T-helper 17 cell (primary cell): ENCODE measurements at regions not wholly inside any gene's neighbourhood (a gene's known extent, or its start where the extent isn't known, plus 50 kb on each side); places are given as distances from the start of the nearest gene placed in this dataset.
"Not testable (repeated sequence)": the region's sequence is repeated elsewhere in the genome, so short reads cannot be mapped to it uniquely, and the experiment has no call there.

Source experiments
- ATAC-seq: fragments of 150-1000 bp; cut with Tn5 transposase; 2 replicates; pipeline ENCODE4 v1.10.0; 2021; ENCODE audit warnings: mild to moderate bottlenecking, moderate library complexity
- DNase-seq, 3 donors: peaks; one replicate each; pipeline versions ENCODE4 v3.0.0 to v3.0.0-alpha.2; 2020 to 2021
- H3K9me3 ChIP-seq: one replicate; pipeline ENCODE4 v1.7.0; 2013; ENCODE audit warnings: low read length, mild to moderate bottlenecking; ENCODE audit not compliant: control insufficient read depth, poor library complexity, severe bottlenecking
- H3K27ac Mint-ChIP-seq: one replicate; pipeline ENCODE4 v1.8.0; 2022; ENCODE audit warnings: mild to moderate bottlenecking, moderate library complexity, mixed read lengths
- H3K27me3 Mint-ChIP-seq: one replicate; pipeline ENCODE4 v1.8.0; 2022; ENCODE audit warnings: mixed read lengths
- H3K36me3 Mint-ChIP-seq: one replicate; pipeline ENCODE4 v1.8.0; 2022; ENCODE audit warnings: low read depth, mixed read lengths
- H3K4me1 Mint-ChIP-seq: one replicate; pipeline ENCODE4 v1.8.0; 2022; ENCODE audit warnings: mild to moderate bottlenecking, mixed read lengths
- H3K4me3 Mint-ChIP-seq: one replicate; pipeline ENCODE4 v1.8.0; 2022; ENCODE audit warnings: mild to moderate bottlenecking, moderate library complexity, mixed read lengths

DNA sequence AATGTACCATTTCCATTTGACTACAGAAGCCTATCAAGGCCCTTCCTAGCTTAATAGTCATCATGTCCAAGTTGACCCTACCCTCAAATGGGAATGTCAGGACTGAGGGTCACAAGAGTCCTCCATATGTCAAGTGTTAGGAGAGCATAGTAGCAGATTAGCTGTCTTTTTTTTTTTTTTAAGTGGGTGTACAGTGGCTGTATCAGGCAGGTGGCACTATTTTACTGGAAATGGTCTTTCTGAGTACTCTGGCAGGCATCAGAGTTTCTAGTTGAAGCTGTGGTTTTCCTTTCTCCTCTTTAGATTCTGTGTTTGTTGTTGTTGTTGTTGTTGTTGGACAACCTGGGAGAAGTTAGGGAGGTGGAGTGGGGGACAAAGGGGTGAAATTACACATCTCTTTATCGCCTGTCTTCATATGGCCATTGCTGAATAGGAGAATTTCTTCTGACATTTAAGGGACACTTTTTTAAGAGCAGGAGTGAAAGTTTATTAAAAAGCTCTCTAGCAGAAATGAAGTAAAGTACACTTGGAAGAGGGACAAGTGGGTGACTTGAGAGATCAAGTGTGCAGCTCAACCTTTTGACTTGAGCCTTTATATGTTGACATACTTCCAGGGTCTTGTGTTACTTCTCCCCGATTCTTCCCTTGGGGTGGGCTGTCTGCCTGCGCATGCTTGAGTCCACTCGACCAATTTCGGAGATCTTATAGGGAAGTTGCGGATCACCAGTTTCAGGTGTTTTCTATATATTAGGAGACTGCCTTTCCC lies 104.1 kb upstream of the FOXP2 start:
- no peaks in the 10 kb centered on the region for H3K36me3 Mint-ChIP-seq
- H3K27me3 Mint-ChIP-seq = peaks cover 4% of the 10 kb centered on the region
- no peak overlapping the region for H3K27ac Mint-ChIP-seq
- no peaks in the 10 kb centered on the region for H3K9me3 ChIP-seq
- ATAC-seq (no peak), DNase-seq (no peak)
- no peaks in the 10 kb centered on the region for H3K4me1 Mint-ChIP-seq
- no peak overlapping the region for H3K4me3 Mint-ChIP-seq

- Mint-ChIP-seq H3K27ac (no peak overlapping the region), H3K36me3 (no peaks in the 10 kb centered on the region), H3K27me3 (peaks cover 4% of the 10 kb centered on the region), H3K4me1 (no peaks in the 10 kb centered on the region), H3K4me3 (no peak overlapping the region)
- H3K9me3 ChIP-seq = no peaks in the 10 kb centered on the region
- no peak for ATAC-seq
- no peak for DNase-seq
These were observed 104.9 kb upstream of the FOXP2 start for GRCh38 chr7:114309729-114310128.

DNA sequence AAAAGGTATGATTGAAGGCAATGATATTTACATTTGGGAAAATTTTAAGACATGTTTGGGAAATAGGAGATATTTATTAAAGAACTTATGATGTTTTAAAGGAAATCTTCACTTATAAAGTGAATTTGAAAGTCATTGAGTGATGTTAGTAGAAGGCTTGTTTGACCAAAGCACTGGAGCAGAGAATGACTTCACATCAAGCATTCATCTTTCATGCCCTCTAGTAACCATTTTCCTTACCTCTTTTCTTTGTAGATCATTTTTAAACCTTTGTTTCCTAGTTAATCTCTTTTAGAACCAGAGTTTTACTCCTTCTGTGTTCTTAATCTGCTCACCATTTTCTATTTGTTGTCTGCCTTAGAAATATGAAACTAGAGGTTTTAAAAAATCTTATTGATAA lies 111.3 kb upstream of the FOXP2 start:
- H3K27ac Mint-ChIP-seq = no peak overlapping the region
- no peak overlapping the region for H3K4me3 Mint-ChIP-seq
- H3K36me3 Mint-ChIP-seq = no peaks in the 10 kb centered on the region
- no peaks in the 10 kb centered on the region for H3K4me1 Mint-ChIP-seq
- H3K27me3 Mint-ChIP-seq = no peaks in the 10 kb centered on the region
- no peaks in the 10 kb centered on the region for H3K9me3 ChIP-seq
- ATAC-seq (no peak), DNase-seq (no peak)

DNA sequence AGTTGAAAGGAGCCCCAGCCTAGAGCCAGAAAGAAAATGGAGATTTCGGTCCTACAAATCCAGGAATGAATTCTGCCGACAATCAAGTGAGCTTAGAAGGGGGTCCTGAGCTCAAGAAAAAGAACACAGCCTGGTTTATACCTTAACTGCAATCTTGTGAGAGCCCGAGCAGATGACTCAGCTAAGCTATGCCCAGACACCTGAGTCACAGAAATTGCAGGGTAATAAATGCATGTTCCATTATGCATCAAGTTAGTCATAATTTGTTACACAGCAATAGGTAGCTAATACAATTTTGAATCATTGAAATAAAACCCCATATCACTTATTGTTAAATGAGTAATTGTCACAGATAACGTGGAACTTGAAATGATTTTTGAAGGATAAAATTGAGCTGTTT lies 111.8 kb upstream of the FOXP2 start:
- H3K4me1 Mint-ChIP-seq = no peaks in the 10 kb centered on the region
- ATAC-seq = no peak
- no peaks in the 10 kb centered on the region for H3K27me3 Mint-ChIP-seq

DNA sequence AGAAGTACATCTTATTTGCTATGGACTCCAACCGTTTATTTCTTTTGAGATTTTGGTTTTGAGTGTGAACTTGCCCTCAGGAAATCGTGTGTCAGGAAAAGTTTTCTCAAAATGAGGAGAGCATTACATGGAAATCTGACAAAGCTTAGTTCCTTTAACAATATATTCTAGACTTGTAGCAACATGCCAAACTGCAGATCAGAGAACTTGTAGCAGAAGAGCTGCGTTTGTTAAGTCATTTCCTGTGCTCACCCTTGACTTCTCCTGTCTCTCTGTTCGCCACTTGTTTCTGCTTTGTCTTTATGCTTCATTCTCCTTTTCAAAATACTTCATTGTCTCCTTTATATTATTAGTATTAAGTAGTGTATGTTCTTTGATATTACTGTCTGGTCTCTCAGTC lies 116.6 kb upstream of the FOXP2 start:
- no peaks in the 10 kb centered on the region for H3K4me1 Mint-ChIP-seq
- no peak for DNase-seq
- no peak overlapping the region for H3K4me3 Mint-ChIP-seq
- no peaks in the 10 kb centered on the region for H3K9me3 ChIP-seq
- H3K36me3 Mint-ChIP-seq = no peaks in the 10 kb centered on the region
- peaks cover 17% of the 10 kb centered on the region for H3K27me3 Mint-ChIP-seq
- no peak overlapping the region for H3K27ac Mint-ChIP-seq
- ATAC-seq = no peak

More for the DNA sequence above, 111.8 kb upstream of the FOXP2 start:
- no peaks in the 10 kb centered on the region for H3K9me3 ChIP-seq
- Mint-ChIP-seq H3K4me3 (no peak overlapping the region), H3K27ac (no peak overlapping the region), H3K36me3 (no peaks in the 10 kb centered on the region)
- DNase-seq = no peak

DNA sequence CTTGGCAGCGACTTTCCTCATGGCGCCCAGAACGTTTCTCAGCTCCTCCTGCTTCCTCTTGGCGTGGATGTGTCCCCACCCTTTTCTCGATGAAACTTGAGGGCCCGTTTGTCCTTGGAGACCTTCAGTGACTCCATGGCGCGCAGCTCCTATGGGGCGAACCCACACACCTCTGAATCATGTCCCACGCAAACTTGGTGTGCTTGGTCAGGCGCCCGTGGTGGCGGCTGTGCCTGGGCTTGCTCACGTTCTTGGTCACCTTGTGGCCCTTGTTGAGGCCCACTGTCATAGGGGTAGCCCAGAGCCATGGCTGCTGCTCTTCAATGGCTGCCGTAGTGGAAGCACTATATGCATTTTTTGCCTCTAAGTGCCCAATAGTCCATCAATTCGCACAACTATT lies 117.5 kb upstream of the FOXP2 start:
- Mint-ChIP-seq H3K4me3 (no peak overlapping the region), H3K36me3 (no peaks in the 10 kb centered on the region), H3K27ac (no peak overlapping the region), H3K4me1 (no peaks in the 10 kb centered on the region), H3K27me3 (peaks cover 17% of the 10 kb centered on the region)
- DNase-seq (no peak), ATAC-seq (no peak)
- H3K9me3 ChIP-seq = no peaks in the 10 kb centered on the region

DNA sequence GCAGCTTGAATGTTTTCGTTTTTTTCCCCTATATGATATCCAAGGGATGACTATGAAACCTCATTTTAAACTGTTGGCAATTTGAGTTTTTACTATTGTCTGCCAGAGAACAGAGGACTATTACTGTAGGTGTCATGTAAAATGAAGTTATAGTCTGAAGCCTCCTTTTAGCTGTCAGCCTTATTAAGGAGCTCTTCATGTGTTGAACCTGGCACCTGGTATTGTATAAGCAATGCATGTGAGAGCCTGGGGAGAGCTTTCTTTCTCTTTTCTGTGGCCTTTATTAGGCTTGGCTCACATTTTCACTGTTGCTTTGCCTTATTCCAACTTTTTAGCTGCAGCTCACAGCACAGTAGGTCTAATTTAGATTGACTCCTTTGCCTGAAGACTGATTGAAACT lies 119.1 kb upstream of the FOXP2 start:
- DNase-seq (no peak), ATAC-seq (no peak)
- Mint-ChIP-seq H3K4me3 (no peak overlapping the region), H3K4me1 (no peaks in the 10 kb centered on the region), H3K36me3 (no peaks in the 10 kb centered on the region), H3K27ac (no peak overlapping the region), H3K27me3 (peaks cover 17% of the 10 kb centered on the region)
- no peaks in the 10 kb centered on the region for H3K9me3 ChIP-seq

DNA sequence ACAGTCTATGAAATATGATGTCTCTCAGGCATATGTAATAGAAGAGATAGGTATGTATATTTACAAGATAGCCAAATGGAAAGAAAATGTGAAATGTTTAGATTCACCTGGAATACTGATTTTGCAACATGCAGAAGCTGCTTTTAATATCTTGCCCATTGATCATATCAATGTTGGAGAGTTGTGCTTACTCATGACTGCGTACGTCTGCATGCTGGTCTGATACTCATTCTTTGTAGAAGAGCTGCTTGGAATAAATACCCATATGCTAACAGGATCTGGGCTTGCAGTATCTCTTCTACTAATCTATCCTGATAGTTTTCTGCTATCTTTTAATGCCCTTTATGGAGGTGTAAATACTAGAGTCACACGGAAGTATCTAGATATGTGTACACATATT lies 120.6 kb upstream of the FOXP2 start:
- H3K36me3 Mint-ChIP-seq = no peaks in the 10 kb centered on the region
- H3K4me3 Mint-ChIP-seq = no peak overlapping the region
- H3K27me3 Mint-ChIP-seq = peaks cover 17% of the 10 kb centered on the region
- ATAC-seq (no peak), DNase-seq (no peak)
- H3K27ac Mint-ChIP-seq = no peak overlapping the region
- H3K9me3 ChIP-seq = no peaks in the 10 kb centered on the region
- H3K4me1 Mint-ChIP-seq = no peaks in the 10 kb centered on the region

- no peak overlapping the region for H3K27ac Mint-ChIP-seq
- no peak for DNase-seq
- H3K36me3 Mint-ChIP-seq = no peaks in the 10 kb centered on the region
- H3K27me3 Mint-ChIP-seq = peaks cover 17% of the 10 kb centered on the region
- H3K4me1 Mint-ChIP-seq = no peaks in the 10 kb centered on the region
- no peak for ATAC-seq
- H3K4me3 Mint-ChIP-seq = no peak overlapping the region
- no peaks in the 10 kb centered on the region for H3K9me3 ChIP-seq
These were observed 121.2 kb upstream of the FOXP2 start for GRCh38 chr7:114293289-114294012.

GRCh38 chr7:114279901-114280300 lies 134.7 kb upstream of the FOXP2 start:
- H3K4me3 Mint-ChIP-seq = no peak overlapping the region
- no peaks in the 10 kb centered on the region for H3K9me3 ChIP-seq
- H3K4me1 Mint-ChIP-seq = no peaks in the 10 kb centered on the region
- DNase-seq (no peak), ATAC-seq (no peak)
- no peaks in the 10 kb centered on the region for H3K27me3 Mint-ChIP-seq
- H3K27ac Mint-ChIP-seq = no peak overlapping the region
- no peaks in the 10 kb centered on the region for H3K36me3 Mint-ChIP-seq

GRCh38 chr7:114273218-114273617 lies 141.4 kb upstream of the FOXP2 start:
- Mint-ChIP-seq H3K4me3 (no peak overlapping the region), H3K27ac (no peak overlapping the region), H3K36me3 (no peaks in the 10 kb centered on the region), H3K27me3 (no peaks in the 10 kb centered on the region), H3K4me1 (no peaks in the 10 kb centered on the region)
- DNase-seq = no peak
- H3K9me3 ChIP-seq = no peaks in the 10 kb centered on the region
- no peak for ATAC-seq

DNA sequence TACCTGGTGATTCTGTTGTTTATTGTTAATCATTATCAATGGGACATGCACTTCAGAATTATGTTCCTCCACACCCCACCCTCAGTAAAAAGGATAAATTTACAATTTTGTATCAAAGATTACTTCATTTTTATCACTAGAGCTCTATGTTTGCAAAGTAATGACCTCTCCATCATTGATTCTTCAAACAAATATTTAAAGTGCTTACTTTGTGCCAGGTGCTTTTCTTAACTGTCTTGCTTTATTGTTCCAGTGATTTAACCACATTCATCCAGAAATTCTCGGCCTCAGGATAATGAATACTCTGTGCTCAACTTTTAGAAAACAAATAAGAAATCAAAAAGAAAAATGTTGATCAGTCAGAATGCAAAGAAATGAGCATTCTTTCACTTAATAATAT lies 144.9 kb upstream of the FOXP2 start:
- Mint-ChIP-seq H3K36me3 (no peaks in the 10 kb centered on the region), H3K27me3 (no peaks in the 10 kb centered on the region), H3K4me3 (no peak overlapping the region), H3K4me1 (no peaks in the 10 kb centered on the region), H3K27ac (no peak overlapping the region)
- no peaks in the 10 kb centered on the region for H3K9me3 ChIP-seq
- DNase-seq = no peak
- ATAC-seq = no peak

DNA sequence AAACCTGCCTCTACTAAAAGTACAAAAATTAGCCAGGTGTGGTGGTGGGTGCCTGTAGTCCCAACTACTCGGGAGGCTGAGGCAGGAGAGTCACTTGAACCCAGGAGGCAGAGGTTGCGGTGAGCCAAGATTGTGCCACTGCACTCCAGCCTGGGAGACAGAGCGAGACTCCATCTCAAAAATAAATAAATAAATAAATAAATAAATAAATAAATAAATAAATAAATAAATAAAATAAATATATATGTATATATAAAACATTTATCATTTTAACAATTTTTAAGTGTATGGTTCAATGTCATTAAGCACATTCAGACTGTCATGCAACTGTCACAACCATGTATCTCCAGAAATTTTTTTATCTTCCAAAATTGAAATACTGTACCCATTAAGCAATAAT lies 147.1 kb upstream of the FOXP2 start:
- not testable (repeated sequence) for H3K27me3 Mint-ChIP-seq, H3K4me1 Mint-ChIP-seq, ATAC-seq

DNA sequence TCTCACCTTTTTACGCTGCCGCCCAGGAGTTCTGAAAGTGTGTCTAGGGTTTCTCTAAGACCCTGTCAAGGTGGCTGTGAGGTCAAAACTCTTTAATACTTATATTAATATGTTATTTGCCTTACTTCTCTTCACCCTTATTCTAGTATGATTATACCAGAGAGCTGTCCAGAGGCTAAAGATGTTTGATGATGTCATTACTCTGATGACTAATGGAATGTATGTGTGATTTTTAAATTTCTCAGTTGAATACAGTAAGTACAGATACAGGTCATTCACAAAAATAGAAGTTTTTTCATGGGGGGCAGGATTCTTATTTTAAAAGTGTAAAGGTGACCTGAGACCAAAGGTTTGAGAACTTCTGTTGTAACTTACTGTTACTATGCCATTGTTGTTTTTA lies 150.6 kb upstream of the FOXP2 start:
- ATAC-seq = no peak
- no peaks in the 10 kb centered on the region for H3K4me1 Mint-ChIP-seq
- DNase-seq = no peak
- no peaks in the 10 kb centered on the region for H3K9me3 ChIP-seq
- H3K27me3 Mint-ChIP-seq = no peaks in the 10 kb centered on the region
- no peak overlapping the region for H3K27ac Mint-ChIP-seq
- H3K4me3 Mint-ChIP-seq = no peak overlapping the region
- H3K36me3 Mint-ChIP-seq = no peaks in the 10 kb centered on the region

More for the DNA sequence above, 147.1 kb upstream of the FOXP2 start:
- not testable (repeated sequence) for H3K4me3 Mint-ChIP-seq, H3K36me3 Mint-ChIP-seq, H3K27ac Mint-ChIP-seq, DNase-seq, H3K9me3 ChIP-seq
